ENCODE measurements at regions not wholly inside any gene's neighbourhood (a gene's known extent, or its start where the extent isn't known, plus 50 kb on each side); places are given as distances from the start of the nearest gene placed in this dataset.

GRCh38 chr12:127257366-127257935 lies 1009.5 kb upstream of the TMEM132C start:
- H3K4me1 Mint-ChIP-seq, result no peaks in the 10 kb centered on the region
- H3K27ac Mint-ChIP-seq, result no peak overlapping the region
- H3K27me3 Mint-ChIP-seq (ENCODE audit: low read depth), result peaks cover 5% of the 10 kb centered on the region
- ChIA-PET CTCF (no interaction called here), POLR2A (no interaction called here)
- H3K36me3 Mint-ChIP-seq, result peaks cover 58% of the 10 kb centered on the region
- ATAC-seq, result no peak
- peaks cover 84% of the 10 kb centered on the region for H3K9me3 Mint-ChIP-seq
- no peak overlapping the region for H3K4me3 Mint-ChIP-seq
- no peak for TF ChIP-seq SMAD3 (CRISPR knock-in tag; IDR thresholded peaks at IDR 0.05; ENCODE audit: borderline replicate concordance)
- no peak for TF ChIP-seq JAZF1 (CRISPR knock-in tag; IDR thresholded peaks at IDR 0.05)
- no peak for TF ChIP-seq TEAD1 (CRISPR knock-in tag; IDR thresholded peaks at IDR 0.05)
- no peak for TF ChIP-seq ZNF219 (CRISPR knock-in tag; IDR thresholded peaks at IDR 0.05; ENCODE audit: borderline replicate concordance)
- TF ChIP-seq NFYB (CRISPR knock-in tag; conservative IDR thresholded peaks at IDR 0.05; ENCODE audit: low read depth), result no peak
- no peak for TF ChIP-seq AFF4 (CRISPR knock-in tag; IDR thresholded peaks at IDR 0.05; ENCODE audit: borderline replicate concordance)
- no peak for TF ChIP-seq AR (CRISPR knock-in tag; IDR thresholded peaks at IDR 0.05)
- no peak for TF ChIP-seq MXD4 (CRISPR knock-in tag; IDR thresholded peaks at IDR 0.05; ENCODE audit: borderline replicate concordance)
- no peak for TF ChIP-seq NFE2L1 (CRISPR knock-in tag; IDR thresholded peaks at IDR 0.05)
- TF ChIP-seq ZNF121 (CRISPR knock-in tag; IDR thresholded peaks at IDR 0.05), result no peak
- TF ChIP-seq ZNF138 (CRISPR knock-in tag; conservative IDR thresholded peaks at IDR 0.05), result no peak
- TF ChIP-seq NR3C1 (CRISPR knock-in tag; conservative IDR thresholded peaks at IDR 0.05; ENCODE audit: low read depth), result no peak
- TF ChIP-seq STAT6 (CRISPR knock-in tag; conservative IDR thresholded peaks at IDR 0.05; ENCODE audit: low read depth), result no peak
- no peak for TF ChIP-seq ZSCAN18 (CRISPR knock-in tag; IDR thresholded peaks at IDR 0.05)
- no peak for TF ChIP-seq ZNF396 (CRISPR knock-in tag; IDR thresholded peaks at IDR 0.05; ENCODE audit: borderline replicate concordance)
- TF ChIP-seq E2F4 (CRISPR knock-in tag; IDR thresholded peaks at IDR 0.05; ENCODE audit: borderline replicate concordance, low read depth), result no peak
- no peak for DNase-seq (ENCODE audit: low spot score)
